RWPE1 (cell line): ENCODE measurements at regions not wholly inside any gene's neighbourhood (a gene's known extent, or its start where the extent isn't known, plus 50 kb on each side); places are given as distances from the start of the nearest gene placed in this dataset.

Source experiments
- CTCF ChIA-PET: fragments of 350-600 bp; sonication (Branson Sonifier 250); formaldehyde crosslinking; extraction: SDS; loops from one replicate; lab custom pipeline; 2021; lab: Yijun Ruan, JAX
- POLR2A ChIA-PET: fragments of 400-600 bp; formaldehyde crosslinking; extraction: SDS; loops from one replicate; lab custom pipeline; 2020; ENCODE audit warnings: antibody characterized with exemption; ENCODE audit not compliant: low non-redundant PET; lab: Yijun Ruan, JAX
- DNase-seq: peaks from one replicate; pipeline ENCODE4 v3.0.0; 2012; ENCODE audit warnings: low spot score
- H3K27ac ChIP-seq: fragments of 450-650 bp; 2 replicates; pipeline ENCODE4 v1.5.1; 2017
- TF ChIP-seq, protein P1 (sequence below): fragments of 450-650 bp; conservative IDR thresholded peaks from 2 replicates; pipeline ENCODE4 v1.5.1; 2017; ENCODE audit warnings: low read depth, mild to moderate bottlenecking

DNA sequence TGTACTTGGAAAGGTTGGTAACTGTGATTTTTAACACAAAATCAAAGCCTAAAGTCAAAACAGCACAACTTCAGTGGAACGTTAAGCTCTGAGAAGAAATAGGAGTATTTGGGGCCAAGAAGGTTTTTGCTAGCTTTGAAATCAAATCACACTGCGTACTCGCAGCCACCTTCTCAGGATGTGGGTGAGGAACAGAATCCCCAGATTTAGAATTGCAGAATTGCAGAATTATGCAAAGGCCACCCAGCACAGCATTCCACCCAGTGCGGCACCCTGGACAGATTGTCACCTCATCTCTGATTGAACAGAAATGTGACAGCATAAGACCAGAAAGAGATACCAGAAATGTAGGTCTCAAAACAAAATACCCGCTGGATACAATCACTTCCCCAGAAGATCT is 181.1 kb downstream of the DHX15 start:
- H3K27ac ChIP-seq: no peak overlapping the region
- no peak for DNase-seq
- TF ChIP-seq, protein P1, sequence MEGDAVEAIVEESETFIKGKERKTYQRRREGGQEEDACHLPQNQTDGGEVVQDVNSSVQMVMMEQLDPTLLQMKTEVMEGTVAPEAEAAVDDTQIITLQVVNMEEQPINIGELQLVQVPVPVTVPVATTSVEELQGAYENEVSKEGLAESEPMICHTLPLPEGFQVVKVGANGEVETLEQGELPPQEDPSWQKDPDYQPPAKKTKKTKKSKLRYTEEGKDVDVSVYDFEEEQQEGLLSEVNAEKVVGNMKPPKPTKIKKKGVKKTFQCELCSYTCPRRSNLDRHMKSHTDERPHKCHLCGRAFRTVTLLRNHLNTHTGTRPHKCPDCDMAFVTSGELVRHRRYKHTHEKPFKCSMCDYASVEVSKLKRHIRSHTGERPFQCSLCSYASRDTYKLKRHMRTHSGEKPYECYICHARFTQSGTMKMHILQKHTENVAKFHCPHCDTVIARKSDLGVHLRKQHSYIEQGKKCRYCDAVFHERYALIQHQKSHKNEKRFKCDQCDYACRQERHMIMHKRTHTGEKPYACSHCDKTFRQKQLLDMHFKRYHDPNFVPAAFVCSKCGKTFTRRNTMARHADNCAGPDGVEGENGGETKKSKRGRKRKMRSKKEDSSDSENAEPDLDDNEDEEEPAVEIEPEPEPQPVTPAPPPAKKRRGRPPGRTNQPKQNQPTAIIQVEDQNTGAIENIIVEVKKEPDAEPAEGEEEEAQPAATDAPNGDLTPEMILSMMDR: no peak
- ChIA-PET POLR2A (no interaction called here), CTCF (no interaction called here)

GRCh38 chr4:24400537-24400936 is 183.8 kb downstream of the DHX15 start:
- no peak for DNase-seq
- CTCF ChIA-PET: interaction anchor here (0.6 kb wide), 1 partner anchor 59 kb away, joined by 3 read pairs; no protein-coding TSS in a partner anchor
- H3K27ac ChIP-seq: no peak overlapping the region
- TF ChIP-seq, protein P1: no peak
- POLR2A ChIA-PET: no interaction called here

DNA sequence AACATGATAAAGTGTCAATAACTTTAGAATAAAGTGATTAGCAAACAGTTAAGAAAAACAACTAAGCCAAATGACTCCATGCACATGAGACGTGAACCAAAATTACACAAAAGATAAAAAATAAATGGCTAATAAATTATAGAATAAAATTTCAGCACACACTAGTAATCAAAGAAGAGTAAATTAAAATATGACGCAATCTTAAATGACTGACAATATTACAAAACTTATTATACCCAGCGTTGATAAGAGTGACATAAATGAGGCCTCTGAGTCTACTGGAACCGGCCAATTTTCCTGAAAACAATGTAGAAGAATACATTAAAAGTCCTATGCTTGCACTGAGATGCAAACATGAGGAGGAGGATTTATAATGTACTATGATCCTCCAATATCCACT is 187.4 kb downstream of the DHX15 start:
- TF ChIP-seq, protein P1: no peak
- DNase-seq: no peak
- CTCF ChIA-PET: no interaction called here
- H3K27ac ChIP-seq: no peak overlapping the region
- POLR2A ChIA-PET: no interaction called here

DNA sequence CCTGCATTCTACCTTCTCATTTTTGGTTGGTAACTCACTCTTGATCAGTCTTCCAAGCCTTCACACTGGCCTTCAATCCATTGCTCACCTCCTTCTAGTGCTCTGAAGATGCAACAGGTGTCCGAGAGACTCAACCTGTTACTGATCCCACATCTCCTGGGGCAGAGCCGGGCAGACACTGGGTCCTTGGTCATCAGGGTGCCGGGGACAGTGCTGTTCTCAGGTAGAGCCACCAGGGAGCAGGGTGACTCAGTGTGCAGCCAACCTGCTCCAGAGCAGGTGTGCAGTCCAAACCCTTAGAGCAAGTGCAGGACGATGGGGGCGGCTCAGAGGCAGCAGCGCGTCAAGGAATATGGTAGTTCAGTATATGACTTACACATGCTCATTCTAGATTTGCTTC is 188.4 kb downstream of the DHX15 start:
- DNase-seq: no peak
- H3K27ac ChIP-seq: no peak overlapping the region
- POLR2A ChIA-PET: no interaction called here
- TF ChIP-seq, protein P1: no peak
- CTCF ChIA-PET: no interaction called here

GRCh38 chr4:24394041-24394440 is 190.3 kb downstream of the DHX15 start:
- DNase-seq: peak; percentile 11
- ChIA-PET CTCF (interaction anchor here (1.1 kb wide), 1 partner anchor 240 kb away, joined by 3 read pairs; no protein-coding TSS in a partner anchor), POLR2A (no interaction called here)
- TF ChIP-seq, protein P1: no peak
- no peak overlapping the region for H3K27ac ChIP-seq

DNA sequence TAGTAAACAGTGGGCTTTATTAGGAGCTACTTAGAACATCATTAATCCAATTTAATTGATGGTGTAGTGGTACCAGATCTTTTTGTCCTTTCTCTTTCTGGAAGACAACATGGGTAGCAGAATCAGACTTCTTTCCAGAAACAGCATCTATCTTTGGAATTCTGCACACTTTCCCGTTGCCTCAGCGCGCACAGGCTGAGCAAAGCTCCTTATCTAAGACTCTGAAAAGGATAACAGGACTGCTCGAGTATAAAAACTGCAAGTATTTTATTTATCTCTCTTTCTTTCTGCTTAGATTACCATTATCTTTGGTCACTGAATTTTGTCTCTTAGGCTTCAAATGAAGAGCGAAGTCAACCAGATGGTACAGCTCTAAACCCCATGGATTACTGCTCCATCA is 191.7 kb downstream of the DHX15 start:
- no peak overlapping the region for H3K27ac ChIP-seq
- ChIA-PET CTCF (no interaction called here), POLR2A (no interaction called here)
- TF ChIP-seq, protein P1: no peak
- DNase-seq: no peak
